ENCODE measurements at regions not wholly inside any gene's neighbourhood (a gene's known extent, or its start where the extent isn't known, plus 50 kb on each side); places are given as distances from the start of the nearest gene placed in this dataset.

DNA sequence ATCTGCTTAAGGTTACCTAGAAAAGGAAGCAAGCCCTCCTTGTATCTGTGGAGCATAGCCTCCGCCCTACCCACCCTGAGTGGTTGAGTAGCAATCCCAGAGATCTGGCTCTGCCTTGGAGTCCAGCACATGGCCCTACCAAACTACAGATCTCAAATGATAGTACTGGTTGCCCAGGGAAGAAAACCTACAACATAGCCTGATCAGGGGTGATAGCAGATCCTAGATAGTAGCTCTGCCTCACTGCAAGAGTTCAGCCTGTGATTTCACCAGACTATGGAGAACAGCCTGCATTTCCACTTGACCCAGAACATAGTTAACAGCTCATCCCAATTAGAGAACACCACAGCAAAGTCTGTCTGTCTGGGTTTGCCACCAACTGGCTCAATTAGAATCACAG is 279.5 kb downstream of the ETNK1 start:
- Histone ChIP-seq H3K27me3 (no peaks in the 10 kb centered on the region), H3K4me3 (no peak overlapping the region), H3K4me1 (no peaks in the 10 kb centered on the region), H3K36me3 (no peaks in the 10 kb centered on the region), H3K27ac (no peak overlapping the region), H3K9me3 (no peaks in the 10 kb centered on the region)
- intact Hi-C loops (cut with DNase I), result no loop called here
- WGBS, 2 donors, result 50 to 80% methylated on average over 1 of the region's 1 CpG
- TF ChIP-seq, protein P1, sequence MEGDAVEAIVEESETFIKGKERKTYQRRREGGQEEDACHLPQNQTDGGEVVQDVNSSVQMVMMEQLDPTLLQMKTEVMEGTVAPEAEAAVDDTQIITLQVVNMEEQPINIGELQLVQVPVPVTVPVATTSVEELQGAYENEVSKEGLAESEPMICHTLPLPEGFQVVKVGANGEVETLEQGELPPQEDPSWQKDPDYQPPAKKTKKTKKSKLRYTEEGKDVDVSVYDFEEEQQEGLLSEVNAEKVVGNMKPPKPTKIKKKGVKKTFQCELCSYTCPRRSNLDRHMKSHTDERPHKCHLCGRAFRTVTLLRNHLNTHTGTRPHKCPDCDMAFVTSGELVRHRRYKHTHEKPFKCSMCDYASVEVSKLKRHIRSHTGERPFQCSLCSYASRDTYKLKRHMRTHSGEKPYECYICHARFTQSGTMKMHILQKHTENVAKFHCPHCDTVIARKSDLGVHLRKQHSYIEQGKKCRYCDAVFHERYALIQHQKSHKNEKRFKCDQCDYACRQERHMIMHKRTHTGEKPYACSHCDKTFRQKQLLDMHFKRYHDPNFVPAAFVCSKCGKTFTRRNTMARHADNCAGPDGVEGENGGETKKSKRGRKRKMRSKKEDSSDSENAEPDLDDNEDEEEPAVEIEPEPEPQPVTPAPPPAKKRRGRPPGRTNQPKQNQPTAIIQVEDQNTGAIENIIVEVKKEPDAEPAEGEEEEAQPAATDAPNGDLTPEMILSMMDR (IDR thresholded peaks at IDR 0.05), result no peak
- TF ChIP-seq POLR2A (IDR thresholded peaks at IDR 0.05), result no peak
- no peak for DNase-seq

DNA sequence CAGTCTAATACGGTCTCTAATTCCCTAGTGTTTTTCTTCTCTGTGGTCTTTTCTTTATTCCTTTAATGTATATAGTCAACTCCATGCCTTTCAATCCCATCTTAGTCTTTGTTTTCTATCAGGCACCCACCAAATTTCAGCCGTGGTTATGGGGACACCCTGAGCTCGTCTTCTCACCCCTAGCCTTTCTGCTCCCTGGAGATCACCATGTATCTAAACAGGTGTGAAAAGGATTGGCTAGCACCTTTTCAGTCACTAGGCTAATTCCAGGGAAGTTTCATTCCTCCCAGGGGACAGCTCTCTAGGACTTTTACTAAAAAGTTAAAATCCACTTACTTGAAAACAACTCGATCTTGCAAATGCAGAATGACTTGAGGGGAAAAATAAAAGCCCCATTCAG is 291.3 kb downstream of the ETNK1 start:
- Histone ChIP-seq H3K4me1 (no peaks in the 10 kb centered on the region), H3K36me3 (no peaks in the 10 kb centered on the region), H3K27ac (no peak overlapping the region), H3K27me3 (no peaks in the 10 kb centered on the region), H3K4me3 (no peak overlapping the region), H3K9me3 (no peaks in the 10 kb centered on the region)
- 51 to 56% methylated on average over 4 of the region's 4 CpGs for WGBS, 2 donors
- DNase-seq, result no peak
- intact Hi-C loops (cut with DNase I), result no loop called here
- TF ChIP-seq, protein P1 (IDR thresholded peaks at IDR 0.05), result no peak
- no peak for TF ChIP-seq POLR2A (IDR thresholded peaks at IDR 0.05)

DNA sequence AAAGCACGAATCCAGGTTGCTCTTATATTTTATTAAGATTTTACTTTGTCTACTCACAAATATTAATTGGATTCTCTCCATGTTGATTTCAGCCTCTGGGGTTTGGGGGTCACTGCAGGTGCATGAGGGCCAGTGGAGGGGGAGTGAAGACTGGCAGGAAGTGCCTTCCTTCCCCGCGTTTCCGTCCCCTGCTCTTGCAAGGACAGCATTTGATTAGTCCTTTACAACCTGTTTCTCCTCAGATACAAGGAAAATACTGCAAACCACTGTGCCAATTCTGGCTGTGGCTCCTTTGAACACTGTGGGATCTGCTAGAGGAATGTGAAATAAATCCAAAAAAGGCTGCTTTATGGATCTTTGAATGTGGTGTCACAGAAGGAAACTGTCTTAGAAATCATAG is 291.8 kb downstream of the ETNK1 start:
- WGBS, 2 donors, result 29 to 64% methylated on average over 4 of the region's 4 CpGs
- no peak for TF ChIP-seq POLR2A (IDR thresholded peaks at IDR 0.05)
- TF ChIP-seq, protein P1 (IDR thresholded peaks at IDR 0.05), result no peak
- Histone ChIP-seq H3K36me3 (no peaks in the 10 kb centered on the region), H3K4me3 (no peak overlapping the region), H3K4me1 (no peaks in the 10 kb centered on the region), H3K27me3 (no peaks in the 10 kb centered on the region), H3K27ac (no peak overlapping the region), H3K9me3 (no peaks in the 10 kb centered on the region)
- intact Hi-C loops (cut with DNase I), result no loop called here
- DNase-seq, result no peak

DNA sequence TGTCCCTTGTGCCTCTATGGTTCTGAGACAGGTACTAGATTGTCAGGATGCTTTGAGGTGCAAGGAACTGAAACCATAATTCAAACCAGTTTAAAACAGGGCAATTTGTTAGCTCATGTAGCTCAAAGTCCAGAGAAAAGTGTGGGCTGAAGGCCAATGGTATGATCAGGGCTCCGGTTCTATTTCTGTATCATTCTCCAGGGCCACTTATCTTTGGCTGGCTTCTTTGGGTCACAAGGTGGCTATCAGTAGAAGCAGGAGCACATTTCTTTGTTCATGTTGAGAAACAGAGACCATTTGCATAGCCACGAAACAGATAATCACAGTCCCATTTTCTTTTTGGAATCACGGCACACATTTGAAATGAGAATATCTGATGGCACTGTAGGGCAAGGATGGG is 294.9 kb downstream of the ETNK1 start:
- no peak for DNase-seq
- Histone ChIP-seq H3K27me3 (no peaks in the 10 kb centered on the region), H3K4me3 (no peak overlapping the region), H3K27ac (no peak overlapping the region), H3K4me1 (no peaks in the 10 kb centered on the region), H3K9me3 (no peaks in the 10 kb centered on the region), H3K36me3 (no peaks in the 10 kb centered on the region)
- WGBS, 2 donors, result 83 to 85% methylated on average over 3 of the region's 3 CpGs
- TF ChIP-seq POLR2A (IDR thresholded peaks at IDR 0.05), result no peak
- TF ChIP-seq, protein P1 (IDR thresholded peaks at IDR 0.05), result no peak
- intact Hi-C loops (cut with DNase I), result no loop called here

DNA sequence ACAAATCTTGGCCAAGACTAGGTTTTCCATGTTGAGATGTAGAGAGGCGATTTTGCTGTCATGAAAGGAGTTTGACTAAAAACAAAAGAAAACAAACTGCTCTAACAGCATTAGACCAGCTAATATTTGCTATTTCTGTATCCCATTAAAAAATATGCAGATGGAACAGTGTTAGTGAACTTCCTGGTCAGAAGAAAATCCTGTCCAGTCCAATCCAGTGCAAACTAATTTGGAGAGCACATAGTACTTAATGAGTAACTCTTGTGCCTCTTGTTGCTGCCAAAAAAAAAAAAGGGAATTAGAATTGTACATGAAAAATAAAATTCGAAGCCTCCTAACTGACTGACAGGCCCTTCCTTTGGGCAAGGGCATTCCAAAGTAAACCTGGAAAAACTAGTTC is 298.8 kb downstream of the ETNK1 start:
- Histone ChIP-seq H3K27me3 (no peaks in the 10 kb centered on the region), H3K4me1 (no peaks in the 10 kb centered on the region)
- TF ChIP-seq, protein P1 (IDR thresholded peaks at IDR 0.05), result no peak
- TF ChIP-seq POLR2A (IDR thresholded peaks at IDR 0.05), result no peak

More for the DNA sequence above, 298.8 kb downstream of the ETNK1 start:
- no peaks in the 10 kb centered on the region for H3K9me3 ChIP-seq
- 39 to 63% methylated on average over 2 of the region's 2 CpGs for WGBS, 2 donors
- no peak overlapping the region for H3K27ac ChIP-seq
- no peak overlapping the region for H3K4me3 ChIP-seq
- no peaks in the 10 kb centered on the region for H3K36me3 ChIP-seq
- intact Hi-C loops (cut with DNase I), result no loop called here
- DNase-seq, result no peak
